Ovary (tissue), 3 donors: ENCODE measurements at regions not wholly inside any gene's neighbourhood (a gene's known extent, or its start where the extent isn't known, plus 50 kb on each side); places are given as distances from the start of the nearest gene placed in this dataset.

ENCODE experiments used
- POLR2A ChIP-seq: fragments of 450-650 bp; IDR thresholded peaks from one replicate; pipeline ENCODE4 v1.6.1; 2017; ENCODE audit warnings: antibody characterized with exemption, mild to moderate bottlenecking, moderate library complexity
- TF ChIP-seq, protein P1 (sequence below), 3 donors: fragments of 450-650 bp in 2 of 3; fragments of 200-600 bp in 1 of 3; IDR thresholded peaks; one replicate each; pipeline versions ENCODE4 v1.5.1 to v1.8.0; 2016 to 2022; ENCODE audit warnings: antibody characterized with exemption in 3 of 3, mild to moderate bottlenecking in 1 of 3
- donor health status: DM: no; HTN: no; CAD: no.

DNA sequence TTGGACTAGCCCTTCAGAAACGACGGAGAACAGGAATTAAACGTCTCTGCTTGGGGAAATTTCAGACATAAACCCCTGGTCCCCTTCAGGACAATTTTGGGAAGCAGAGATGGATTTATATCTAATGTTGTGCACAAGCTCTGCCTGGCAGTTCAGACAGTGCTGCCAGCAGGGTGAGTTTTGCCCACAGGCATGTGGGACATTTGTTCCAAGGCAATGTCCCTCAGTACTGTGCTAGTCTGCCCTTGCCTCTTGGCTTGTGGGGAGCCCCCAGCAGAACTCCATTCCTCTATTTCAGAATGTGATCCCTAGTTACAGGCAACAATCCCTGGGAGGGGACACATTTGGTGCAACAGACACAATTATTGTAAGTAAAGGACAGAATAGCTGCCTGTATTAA is 76.5 kb upstream of the GPR12 start:
- TF ChIP-seq POLR2A: no peak
- TF ChIP-seq, protein P1, sequence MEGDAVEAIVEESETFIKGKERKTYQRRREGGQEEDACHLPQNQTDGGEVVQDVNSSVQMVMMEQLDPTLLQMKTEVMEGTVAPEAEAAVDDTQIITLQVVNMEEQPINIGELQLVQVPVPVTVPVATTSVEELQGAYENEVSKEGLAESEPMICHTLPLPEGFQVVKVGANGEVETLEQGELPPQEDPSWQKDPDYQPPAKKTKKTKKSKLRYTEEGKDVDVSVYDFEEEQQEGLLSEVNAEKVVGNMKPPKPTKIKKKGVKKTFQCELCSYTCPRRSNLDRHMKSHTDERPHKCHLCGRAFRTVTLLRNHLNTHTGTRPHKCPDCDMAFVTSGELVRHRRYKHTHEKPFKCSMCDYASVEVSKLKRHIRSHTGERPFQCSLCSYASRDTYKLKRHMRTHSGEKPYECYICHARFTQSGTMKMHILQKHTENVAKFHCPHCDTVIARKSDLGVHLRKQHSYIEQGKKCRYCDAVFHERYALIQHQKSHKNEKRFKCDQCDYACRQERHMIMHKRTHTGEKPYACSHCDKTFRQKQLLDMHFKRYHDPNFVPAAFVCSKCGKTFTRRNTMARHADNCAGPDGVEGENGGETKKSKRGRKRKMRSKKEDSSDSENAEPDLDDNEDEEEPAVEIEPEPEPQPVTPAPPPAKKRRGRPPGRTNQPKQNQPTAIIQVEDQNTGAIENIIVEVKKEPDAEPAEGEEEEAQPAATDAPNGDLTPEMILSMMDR (IDR thresholded peaks at IDR 0.05): no peak
